ENCODE measurements at regions not wholly inside any gene's neighbourhood (a gene's known extent, or its start where the extent isn't known, plus 50 kb on each side); places are given as distances from the start of the nearest gene placed in this dataset.

- in situ Hi-C loops (cut with HindIII; ENCODE audit: low pct_ligation_motif_present, low sequenced_read_pairs), result no loop called here
- H3K27ac ChIP-seq, result no peak overlapping the region
- no peak overlapping the region for H3K4me3 ChIP-seq (ENCODE audit: low read depth, low read length)
- H3K27me3 ChIP-seq (replicated peaks), result no peaks in the 10 kb centered on the region
- TF ChIP-seq, protein P1, sequence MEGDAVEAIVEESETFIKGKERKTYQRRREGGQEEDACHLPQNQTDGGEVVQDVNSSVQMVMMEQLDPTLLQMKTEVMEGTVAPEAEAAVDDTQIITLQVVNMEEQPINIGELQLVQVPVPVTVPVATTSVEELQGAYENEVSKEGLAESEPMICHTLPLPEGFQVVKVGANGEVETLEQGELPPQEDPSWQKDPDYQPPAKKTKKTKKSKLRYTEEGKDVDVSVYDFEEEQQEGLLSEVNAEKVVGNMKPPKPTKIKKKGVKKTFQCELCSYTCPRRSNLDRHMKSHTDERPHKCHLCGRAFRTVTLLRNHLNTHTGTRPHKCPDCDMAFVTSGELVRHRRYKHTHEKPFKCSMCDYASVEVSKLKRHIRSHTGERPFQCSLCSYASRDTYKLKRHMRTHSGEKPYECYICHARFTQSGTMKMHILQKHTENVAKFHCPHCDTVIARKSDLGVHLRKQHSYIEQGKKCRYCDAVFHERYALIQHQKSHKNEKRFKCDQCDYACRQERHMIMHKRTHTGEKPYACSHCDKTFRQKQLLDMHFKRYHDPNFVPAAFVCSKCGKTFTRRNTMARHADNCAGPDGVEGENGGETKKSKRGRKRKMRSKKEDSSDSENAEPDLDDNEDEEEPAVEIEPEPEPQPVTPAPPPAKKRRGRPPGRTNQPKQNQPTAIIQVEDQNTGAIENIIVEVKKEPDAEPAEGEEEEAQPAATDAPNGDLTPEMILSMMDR (IDR thresholded peaks at IDR 0.05; ENCODE audit: low read depth, low read length, missing control alignments), result no peak
- no peaks in the 10 kb centered on the region for H3K36me3 ChIP-seq (replicated peaks)
- DNase-seq, result no peak
Measured at GRCh38 chr2:4077017-4077416, 373.6 kb downstream of the DCDC2C start.

DNA sequence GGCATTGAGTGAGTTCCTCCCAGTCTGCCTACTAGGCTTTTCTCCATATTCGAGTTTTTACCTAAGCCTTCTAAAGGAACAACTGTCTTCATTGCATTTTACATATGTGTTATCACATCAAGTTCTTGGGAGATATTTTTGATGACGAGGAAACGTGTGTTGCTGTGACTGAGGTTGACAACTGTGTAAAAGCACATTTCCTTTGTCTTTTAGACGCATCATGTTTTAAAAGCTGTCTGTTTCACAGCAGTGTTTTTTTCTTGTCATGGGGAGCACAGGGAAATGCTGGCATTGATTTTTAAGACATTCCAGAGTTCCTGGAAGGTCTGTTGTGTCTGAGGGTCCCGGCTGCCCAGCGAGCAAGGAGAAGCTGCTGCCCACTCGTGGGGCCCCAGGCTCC is 381.8 kb downstream of the DCDC2C start:
- H3K36me3 ChIP-seq (replicated peaks), result no peaks in the 10 kb centered on the region
- H3K4me3 ChIP-seq (ENCODE audit: low read depth, low read length), result no peak overlapping the region
- no peak for DNase-seq
- H3K27ac ChIP-seq, result no peak overlapping the region
- in situ Hi-C loops (cut with HindIII; ENCODE audit: low pct_ligation_motif_present, low sequenced_read_pairs), result no loop called here
- H3K27me3 ChIP-seq (replicated peaks), result no peaks in the 10 kb centered on the region
- TF ChIP-seq, protein P1 (IDR thresholded peaks at IDR 0.05; ENCODE audit: low read depth, low read length, missing control alignments), result no peak

DNA sequence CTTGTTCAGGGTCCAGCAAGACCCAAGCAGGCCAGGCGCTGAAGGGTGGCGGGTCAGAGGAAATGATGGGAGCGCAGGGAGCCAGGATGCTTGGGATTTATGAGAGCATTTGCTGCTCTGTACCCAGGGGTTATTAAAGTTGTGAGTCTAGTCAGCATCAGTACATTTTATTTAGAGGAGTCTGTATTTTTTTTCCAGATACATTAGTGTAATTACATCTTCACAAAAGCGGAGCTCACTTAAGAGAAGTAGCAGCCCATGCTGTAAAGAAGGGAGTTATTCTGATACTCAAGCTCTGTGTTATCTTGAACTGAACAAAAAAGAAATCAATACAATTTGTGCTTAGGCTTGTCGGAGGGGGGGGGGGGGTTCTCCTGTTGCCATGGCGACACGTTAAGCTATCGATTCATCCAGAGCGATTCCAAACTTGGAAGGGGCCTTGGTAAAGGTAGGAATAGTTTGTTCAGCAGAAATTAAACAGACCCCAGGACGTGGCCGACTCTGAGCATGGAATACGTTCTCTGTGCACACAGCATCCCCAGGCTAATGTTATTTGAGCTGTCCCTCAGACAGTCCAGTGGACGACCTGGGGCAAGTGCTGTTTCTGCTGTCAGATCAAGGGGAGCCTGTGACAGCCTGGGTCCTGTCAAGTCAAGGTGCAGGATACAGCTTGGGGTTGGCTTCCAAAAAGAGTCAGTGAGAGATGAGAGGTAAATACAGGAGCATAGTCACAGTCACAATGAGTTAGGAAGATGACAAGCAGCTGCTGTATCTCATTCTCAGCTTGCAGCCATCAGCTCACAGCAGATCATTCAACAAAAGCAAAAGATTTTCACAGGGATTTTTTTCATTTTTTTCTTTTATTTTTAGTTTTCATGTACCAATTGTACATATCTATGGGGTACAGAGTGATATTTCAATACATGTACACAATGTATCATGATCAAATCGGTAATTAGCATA is 387.6 kb downstream of the DCDC2C start:
- Histone ChIP-seq H3K27me3 (replicated peaks) (no peaks in the 10 kb centered on the region), H3K36me3 (replicated peaks) (no peaks in the 10 kb centered on the region), H3K27ac (no peak overlapping the region), H3K4me3 (ENCODE audit: low read depth, low read length) (no peak overlapping the region)
- no peak for DNase-seq
- in situ Hi-C loops (cut with HindIII; ENCODE audit: low pct_ligation_motif_present, low sequenced_read_pairs), result no loop called here
- TF ChIP-seq, protein P1 (IDR thresholded peaks at IDR 0.05; ENCODE audit: low read depth, low read length, missing control alignments), result no peak

DNA sequence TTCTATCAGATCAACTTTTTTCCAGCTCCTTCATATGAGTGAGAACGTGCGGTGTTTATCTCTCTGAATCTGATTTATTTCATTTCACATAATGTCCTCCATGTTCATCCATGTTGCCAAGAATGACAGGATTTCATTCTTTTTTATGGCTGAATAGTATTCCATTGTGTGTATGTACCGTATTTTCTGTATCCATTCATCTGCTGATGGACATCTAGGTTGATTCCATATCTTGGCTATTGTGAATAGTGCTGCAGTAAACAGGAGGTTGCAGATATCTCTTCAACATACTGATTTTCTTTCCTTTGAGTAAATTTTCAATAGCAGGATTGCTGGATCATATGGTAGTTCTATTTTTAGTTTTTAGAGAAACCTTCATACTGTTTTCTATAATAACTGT is 388.5 kb downstream of the DCDC2C start:
- Histone ChIP-seq H3K4me3 (ENCODE audit: low read depth, low read length) (no peak overlapping the region), H3K36me3 (replicated peaks) (no peaks in the 10 kb centered on the region), H3K27ac (no peak overlapping the region), H3K27me3 (replicated peaks) (no peaks in the 10 kb centered on the region)
- TF ChIP-seq, protein P1 (IDR thresholded peaks at IDR 0.05; ENCODE audit: low read depth, low read length, missing control alignments), result no peak
- in situ Hi-C loops (cut with HindIII; ENCODE audit: low pct_ligation_motif_present, low sequenced_read_pairs), result no loop called here
- no peak for DNase-seq

DNA sequence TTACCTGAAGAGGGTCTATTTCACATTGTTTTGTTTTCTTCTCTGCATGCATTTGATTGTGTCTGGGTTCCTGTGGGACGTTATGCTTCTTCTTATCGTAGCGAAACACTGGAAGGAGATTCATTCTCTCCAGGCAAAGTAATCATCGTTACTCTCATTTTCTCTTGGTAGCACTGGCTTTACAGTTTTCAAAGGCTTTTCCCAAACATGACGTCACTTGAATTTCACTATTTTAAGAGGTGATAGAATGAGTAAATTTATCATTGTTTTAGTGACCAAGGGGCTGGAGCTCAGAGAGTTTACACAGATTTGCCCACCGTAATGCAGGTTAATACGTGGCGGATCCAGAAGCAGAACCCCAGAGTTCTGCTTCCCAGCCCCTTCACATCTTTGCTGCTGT is 391.4 kb downstream of the DCDC2C start:
- in situ Hi-C loops (cut with HindIII; ENCODE audit: low pct_ligation_motif_present, low sequenced_read_pairs), result no loop called here
- Histone ChIP-seq H3K36me3 (replicated peaks) (no peaks in the 10 kb centered on the region), H3K4me3 (ENCODE audit: low read depth, low read length) (no peak overlapping the region), H3K27ac (no peak overlapping the region), H3K27me3 (replicated peaks) (no peaks in the 10 kb centered on the region)
- no peak for DNase-seq
- TF ChIP-seq, protein P1 (IDR thresholded peaks at IDR 0.05; ENCODE audit: low read depth, low read length, missing control alignments), result no peak
